ENCODE measurements at regions not wholly inside any gene's neighbourhood (a gene's known extent, or its start where the extent isn't known, plus 50 kb on each side); places are given as distances from the start of the nearest gene placed in this dataset.

GRCh38 chr1:29963946-29964345 lies 727.6 kb downstream of the PTPRU start:
- 66% methylated on average over 7 of the region's 7 CpGs for WGBS
- no peak overlapping the region for H3K27ac ChIP-seq (replicated peaks in 1 of 4)
- H3K4me3 ChIP-seq = no peak overlapping the region
- intact Hi-C loops (cut with DNase I) = no loop called here
- H3K9me3 ChIP-seq = no peaks in the 10 kb centered on the region
- TF ChIP-seq EP300 (IDR thresholded peaks at IDR 0.05) (no peak), POLR2A (IDR thresholded peaks at IDR 0.05; ENCODE audit: low read depth) (no peak), POLR2AphosphoS5 (IDR thresholded peaks at IDR 0.05) (no peak)
- TF ChIP-seq, protein P1, sequence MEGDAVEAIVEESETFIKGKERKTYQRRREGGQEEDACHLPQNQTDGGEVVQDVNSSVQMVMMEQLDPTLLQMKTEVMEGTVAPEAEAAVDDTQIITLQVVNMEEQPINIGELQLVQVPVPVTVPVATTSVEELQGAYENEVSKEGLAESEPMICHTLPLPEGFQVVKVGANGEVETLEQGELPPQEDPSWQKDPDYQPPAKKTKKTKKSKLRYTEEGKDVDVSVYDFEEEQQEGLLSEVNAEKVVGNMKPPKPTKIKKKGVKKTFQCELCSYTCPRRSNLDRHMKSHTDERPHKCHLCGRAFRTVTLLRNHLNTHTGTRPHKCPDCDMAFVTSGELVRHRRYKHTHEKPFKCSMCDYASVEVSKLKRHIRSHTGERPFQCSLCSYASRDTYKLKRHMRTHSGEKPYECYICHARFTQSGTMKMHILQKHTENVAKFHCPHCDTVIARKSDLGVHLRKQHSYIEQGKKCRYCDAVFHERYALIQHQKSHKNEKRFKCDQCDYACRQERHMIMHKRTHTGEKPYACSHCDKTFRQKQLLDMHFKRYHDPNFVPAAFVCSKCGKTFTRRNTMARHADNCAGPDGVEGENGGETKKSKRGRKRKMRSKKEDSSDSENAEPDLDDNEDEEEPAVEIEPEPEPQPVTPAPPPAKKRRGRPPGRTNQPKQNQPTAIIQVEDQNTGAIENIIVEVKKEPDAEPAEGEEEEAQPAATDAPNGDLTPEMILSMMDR (IDR thresholded peaks at IDR 0.05) = no peak
- DNase-seq (ENCODE audit: extremely low spot score) = no peak
- H3K27me3 ChIP-seq = peaks cover 0 to 72% (median 0%) of the 10 kb centered on the region in 4 donors
- H3K4me1 ChIP-seq = no peaks in the 10 kb centered on the region
- H3K36me3 ChIP-seq = no peaks in the 10 kb centered on the region

DNA sequence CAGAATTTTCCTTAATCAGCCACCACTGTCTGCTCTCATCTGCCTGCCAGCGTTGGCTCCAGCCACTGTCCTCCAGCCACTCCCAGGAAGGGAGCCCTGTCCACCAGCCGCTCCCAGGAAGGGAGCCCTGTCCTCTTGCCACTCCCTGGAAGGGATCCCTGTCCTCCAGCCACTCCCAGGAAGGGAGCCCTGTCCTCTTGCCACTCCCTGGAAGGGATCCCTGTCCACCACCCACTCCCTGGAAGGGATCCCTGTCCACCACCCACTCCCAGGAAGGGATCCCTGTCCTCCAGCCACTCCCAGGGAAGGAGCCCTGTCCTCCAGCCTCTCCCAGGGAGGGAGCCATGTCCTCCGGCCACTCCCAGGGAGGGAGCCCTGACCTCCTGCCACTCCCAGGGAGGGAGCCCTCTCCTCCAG lies 726.5 kb downstream of the PTPRU start:
- no peaks in the 10 kb centered on the region for H3K4me1 ChIP-seq
- TF ChIP-seq, protein P1 (IDR thresholded peaks at IDR 0.05) = no peak
- no peak for TF ChIP-seq POLR2A (IDR thresholded peaks at IDR 0.05; ENCODE audit: low read depth)
- TF ChIP-seq POLR2AphosphoS5 (IDR thresholded peaks at IDR 0.05) = no peak
- no peak for TF ChIP-seq EP300 (IDR thresholded peaks at IDR 0.05)
- H3K9me3 ChIP-seq = no peaks in the 10 kb centered on the region
- WGBS = 74% methylated on average over 3 of the region's 3 CpGs
- intact Hi-C loops (cut with DNase I) = no loop called here
- H3K4me3 ChIP-seq = no peak overlapping the region
- peaks cover 0 to 73% (median 0%) of the 10 kb centered on the region in 4 donors for H3K27me3 ChIP-seq
- H3K36me3 ChIP-seq = no peaks in the 10 kb centered on the region
- H3K27ac ChIP-seq (replicated peaks in 1 of 4) = no peak overlapping the region
- DNase-seq (ENCODE audit: extremely low spot score) = no peak

DNA sequence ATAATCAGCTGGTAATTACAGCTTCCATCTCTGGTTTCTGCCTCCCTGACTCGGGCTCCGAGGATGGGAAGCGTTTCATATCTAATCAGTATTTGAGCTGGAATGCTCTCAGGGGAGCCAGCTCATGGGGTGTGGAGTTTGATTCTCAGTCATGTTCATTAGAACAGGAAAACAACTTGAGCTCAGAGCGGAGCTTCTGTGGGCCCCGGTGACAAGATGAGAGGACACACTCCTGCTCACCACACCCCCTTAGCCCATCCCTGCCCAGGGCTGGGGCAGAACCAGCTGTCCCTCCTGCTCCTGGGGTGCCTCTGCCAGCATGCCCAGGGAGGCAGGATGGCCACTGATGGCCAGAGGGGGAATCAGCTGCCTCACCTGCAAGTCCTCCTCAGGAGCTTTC lies 726.0 kb downstream of the PTPRU start:
- no peak overlapping the region for H3K4me3 ChIP-seq
- intact Hi-C loops (cut with DNase I) = no loop called here
- no peak overlapping the region for H3K27ac ChIP-seq (replicated peaks in 1 of 4)
- 66% methylated on average over 5 of the region's 5 CpGs for WGBS
- no peak for DNase-seq (ENCODE audit: extremely low spot score)
- peaks cover 0 to 73% (median 0%) of the 10 kb centered on the region in 4 donors for H3K27me3 ChIP-seq
- no peaks in the 10 kb centered on the region for H3K4me1 ChIP-seq
- TF ChIP-seq POLR2A (IDR thresholded peaks at IDR 0.05; ENCODE audit: low read depth) (no peak), EP300 (IDR thresholded peaks at IDR 0.05) (no peak), POLR2AphosphoS5 (IDR thresholded peaks at IDR 0.05) (no peak)
- TF ChIP-seq, protein P1 (IDR thresholded peaks at IDR 0.05) = no peak
- no peaks in the 10 kb centered on the region for H3K36me3 ChIP-seq
- H3K9me3 ChIP-seq = no peaks in the 10 kb centered on the region

GRCh38 chr1:29961293-29962059 lies 725.2 kb downstream of the PTPRU start:
- no peak overlapping the region for H3K4me3 ChIP-seq
- no peaks in the 10 kb centered on the region for H3K4me1 ChIP-seq
- intact Hi-C loops (cut with DNase I) = no loop called here
- H3K36me3 ChIP-seq = no peaks in the 10 kb centered on the region
- H3K27me3 ChIP-seq = peaks cover 0 to 78% (median 0%) of the 10 kb centered on the region in 4 donors
- H3K9me3 ChIP-seq = no peaks in the 10 kb centered on the region
- TF ChIP-seq, protein P1 (IDR thresholded peaks at IDR 0.05) = no peak
- TF ChIP-seq EP300 (IDR thresholded peaks at IDR 0.05) = no peak
- TF ChIP-seq POLR2A (IDR thresholded peaks at IDR 0.05; ENCODE audit: low read depth) = no peak
- no peak for TF ChIP-seq POLR2AphosphoS5 (IDR thresholded peaks at IDR 0.05)
- no peak for DNase-seq (ENCODE audit: extremely low spot score)
- 63% methylated on average over 7 of the region's 8 CpGs for WGBS
- no peak overlapping the region for H3K27ac ChIP-seq (replicated peaks in 1 of 4)

Measured in esophagus muscularis mucosa (tissue), 4 donors.